GM19328 (cell line): ENCODE measurements at regions not wholly inside any gene's neighbourhood (a gene's known extent, or its start where the extent isn't known, plus 50 kb on each side); places are given as distances from the start of the nearest gene placed in this dataset.

Experiments used
- ATAC-seq: cut with Tn5 transposase; IDR thresholded peaks from one replicate; pipeline ENCODE4 v1.9.1; 2021; ENCODE audit warnings: mild to moderate bottlenecking, moderate library complexity; ENCODE audit not compliant: unreplicated experiment

GRCh38 chr16:85321509-85322271 lies 209.4 kb upstream of the CIBAR2 start:
- ATAC-seq, result no peak

- no peak for ATAC-seq
These were observed 211.1 kb upstream of the CIBAR2 start for GRCh38 chr16:85323230-85323960.

- no peak for ATAC-seq
These were observed 211.6 kb upstream of the CIBAR2 start for GRCh38 chr16:85323961-85324253.

GRCh38 chr16:85324488-85324887 lies 212.2 kb upstream of the CIBAR2 start:
- ATAC-seq, result no peak

GRCh38 chr16:85326113-85326793 lies 214.0 kb upstream of the CIBAR2 start:
- ATAC-seq, result no peak

- ATAC-seq, result no peak
These were observed 214.5 kb upstream of the CIBAR2 start for GRCh38 chr16:85326794-85327181.

- no peak for ATAC-seq
These were observed 215.7 kb upstream of the CIBAR2 start for GRCh38 chr16:85327731-85328675.

- ATAC-seq, result no peak
These were observed 216.4 kb upstream of the CIBAR2 start for GRCh38 chr16:85328676-85329058.

- ATAC-seq, result no peak
These were observed 217.0 kb upstream of the CIBAR2 start for GRCh38 chr16:85329059-85329812.

GRCh38 chr16:85330006-85330693 lies 217.9 kb upstream of the CIBAR2 start:
- no peak for ATAC-seq

- no peak for ATAC-seq
These were observed 218.5 kb upstream of the CIBAR2 start for GRCh38 chr16:85330694-85331188.

GRCh38 chr16:85331688-85332087 lies 219.4 kb upstream of the CIBAR2 start:
- no peak for ATAC-seq

- no peak for ATAC-seq
These were observed 219.9 kb upstream of the CIBAR2 start for GRCh38 chr16:85332175-85332574.

GRCh38 chr16:85333337-85333736 lies 221.1 kb upstream of the CIBAR2 start:
- ATAC-seq, result no peak

- ATAC-seq, result no peak
These were observed 221.7 kb upstream of the CIBAR2 start for GRCh38 chr16:85333744-85334640.

GRCh38 chr16:85334718-85335583 lies 222.7 kb upstream of the CIBAR2 start:
- ATAC-seq, result no peak
